ENCODE measurements at regions not wholly inside any gene's neighbourhood (a gene's known extent, or its start where the extent isn't known, plus 50 kb on each side); places are given as distances from the start of the nearest gene placed in this dataset.

DNA sequence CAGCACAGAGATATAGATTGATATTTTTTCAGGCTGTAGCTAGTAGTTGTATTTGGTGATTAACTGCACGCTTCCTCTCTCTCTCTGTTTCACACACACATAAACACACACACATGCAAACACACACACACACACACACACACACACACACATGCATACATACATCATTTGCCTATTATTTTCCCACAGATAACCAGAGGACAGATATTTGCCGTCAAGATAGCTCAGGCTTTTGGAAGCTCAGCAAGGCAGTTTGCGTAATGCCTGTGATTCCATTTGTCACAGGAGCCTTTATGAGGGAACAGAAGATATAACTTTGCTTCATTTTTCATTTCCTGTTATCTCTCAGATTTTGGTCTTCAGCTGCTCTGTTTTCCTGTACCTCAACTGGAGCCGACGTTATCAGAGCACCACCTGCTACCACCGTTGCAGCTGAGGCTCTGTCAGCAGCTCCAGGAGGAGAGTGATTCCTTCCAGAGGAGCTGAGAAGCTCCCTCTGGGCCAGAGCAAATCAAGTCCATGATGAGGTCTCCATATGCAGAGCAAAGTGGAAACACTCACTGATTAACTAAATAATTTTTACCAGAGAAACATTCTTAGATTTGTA is 341.9 kb upstream of the PIK3C3 start:
- Histone ChIP-seq H3K9me3 (ENCODE audit: control insufficient read depth, low read length) (no peaks in the 10 kb centered on the region), H3K27me3 (replicated peaks; ENCODE audit: control insufficient read depth, insufficient read depth, low read length, poor library complexity, severe bottlenecking) (no peaks in the 10 kb centered on the region), H3K36me3 (ENCODE audit: control insufficient read depth, insufficient read depth, low read length) (no peaks in the 10 kb centered on the region), H3K27ac (ENCODE audit: insufficient read depth, low read length, poor library complexity, severe bottlenecking) (no peak overlapping the region), H3K4me3 (ENCODE audit: insufficient read depth, low read depth, low read length, poor library complexity, severe bottlenecking) (no peak overlapping the region), H3K4me1 (ENCODE audit: control insufficient read depth, insufficient read depth, low read length, poor library complexity, severe bottlenecking) (no peaks in the 10 kb centered on the region)
- no peak for DNase-seq

DNA sequence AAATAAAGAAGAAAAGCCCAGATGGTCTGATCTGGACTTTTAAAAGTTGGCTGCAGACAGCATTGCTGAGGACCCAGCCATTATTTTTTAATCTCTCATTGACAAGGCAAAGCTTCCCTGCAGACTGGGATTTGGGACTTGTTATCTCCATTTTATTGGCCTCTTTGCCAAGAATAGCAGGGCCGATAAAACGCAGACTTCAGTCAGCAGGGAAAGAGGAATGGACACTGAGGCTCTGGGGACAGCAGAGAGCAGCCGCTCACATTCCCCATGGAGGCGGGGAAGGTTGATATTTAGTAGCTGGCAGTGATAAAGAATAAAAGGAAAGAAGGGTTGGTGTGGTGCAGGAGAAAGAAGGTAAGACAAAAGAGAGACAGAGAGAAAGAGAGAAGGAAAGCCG is 350.1 kb upstream of the PIK3C3 start:
- H3K27me3 ChIP-seq (replicated peaks; ENCODE audit: control insufficient read depth, insufficient read depth, low read length, poor library complexity, severe bottlenecking): no peaks in the 10 kb centered on the region
- H3K36me3 ChIP-seq (ENCODE audit: control insufficient read depth, insufficient read depth, low read length): no peaks in the 10 kb centered on the region
- H3K4me1 ChIP-seq (ENCODE audit: control insufficient read depth, insufficient read depth, low read length, poor library complexity, severe bottlenecking): no peaks in the 10 kb centered on the region
- no peak overlapping the region for H3K4me3 ChIP-seq (ENCODE audit: insufficient read depth, low read depth, low read length, poor library complexity, severe bottlenecking)
- no peaks in the 10 kb centered on the region for H3K9me3 ChIP-seq (ENCODE audit: control insufficient read depth, low read length)
- no peak overlapping the region for H3K27ac ChIP-seq (ENCODE audit: insufficient read depth, low read length, poor library complexity, severe bottlenecking)
- no peak for DNase-seq

DNA sequence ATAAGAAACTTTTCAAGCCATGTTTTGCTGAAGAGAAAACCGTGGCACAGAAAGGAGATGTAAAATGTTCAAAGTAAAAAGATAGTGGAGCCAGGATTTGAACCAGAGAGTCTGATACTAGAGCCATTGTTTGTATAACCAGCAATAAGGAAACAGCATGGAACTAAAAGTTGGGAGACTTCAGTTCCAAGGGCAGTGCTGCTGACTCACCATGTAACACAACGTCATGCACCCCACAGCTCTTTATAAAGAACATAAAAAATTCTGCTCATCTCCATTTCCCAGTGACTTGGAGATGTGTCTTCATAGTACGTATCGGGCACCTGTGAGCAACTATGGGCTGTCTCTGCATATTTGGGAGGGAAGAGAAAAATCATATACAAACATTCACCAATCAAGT is 353.0 kb upstream of the PIK3C3 start:
- H3K4me1 ChIP-seq (ENCODE audit: control insufficient read depth, insufficient read depth, low read length, poor library complexity, severe bottlenecking): no peaks in the 10 kb centered on the region
- no peak overlapping the region for H3K4me3 ChIP-seq (ENCODE audit: insufficient read depth, low read depth, low read length, poor library complexity, severe bottlenecking)
- DNase-seq: no peak
- no peak overlapping the region for H3K27ac ChIP-seq (ENCODE audit: insufficient read depth, low read length, poor library complexity, severe bottlenecking)
- no peaks in the 10 kb centered on the region for H3K36me3 ChIP-seq (ENCODE audit: control insufficient read depth, insufficient read depth, low read length)
- no peaks in the 10 kb centered on the region for H3K9me3 ChIP-seq (ENCODE audit: control insufficient read depth, low read length)
- no peaks in the 10 kb centered on the region for H3K27me3 ChIP-seq (replicated peaks; ENCODE audit: control insufficient read depth, insufficient read depth, low read length, poor library complexity, severe bottlenecking)

DNA sequence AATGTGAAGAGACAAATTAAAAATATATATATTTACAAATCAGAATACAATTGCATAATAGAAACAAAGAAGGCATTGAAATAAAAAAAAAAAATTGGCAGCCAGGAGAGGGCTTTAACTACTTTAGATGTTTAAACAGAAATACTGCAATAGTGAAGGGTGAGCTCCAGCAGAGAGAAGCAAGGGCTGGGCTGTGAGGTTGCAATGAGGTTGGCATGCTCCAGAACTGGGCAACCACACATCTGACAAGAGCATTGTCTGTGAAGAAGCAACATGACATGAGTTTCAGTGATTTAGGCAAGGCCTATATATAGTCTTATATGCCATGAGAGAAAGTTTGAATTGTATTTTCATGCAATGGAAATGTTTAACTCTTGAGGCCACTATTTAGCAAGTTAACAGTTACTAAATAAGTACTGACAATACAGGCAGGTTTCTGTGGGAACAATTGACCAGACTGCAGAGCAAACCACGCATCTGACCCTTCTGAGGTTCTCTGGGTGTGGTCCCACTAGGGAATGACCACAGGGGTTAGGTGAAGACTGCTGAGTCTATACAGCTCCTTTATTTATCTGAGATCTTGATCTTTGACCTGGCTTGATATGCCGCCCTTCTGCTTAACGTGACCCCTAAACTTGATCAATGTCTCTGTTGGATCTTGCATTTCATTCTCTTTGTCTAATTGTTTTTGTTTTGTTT is 354.2 kb upstream of the PIK3C3 start:
- Histone ChIP-seq H3K4me1 (ENCODE audit: control insufficient read depth, insufficient read depth, low read length, poor library complexity, severe bottlenecking) (no peaks in the 10 kb centered on the region), H3K27me3 (replicated peaks; ENCODE audit: control insufficient read depth, insufficient read depth, low read length, poor library complexity, severe bottlenecking) (no peaks in the 10 kb centered on the region)

DNA sequence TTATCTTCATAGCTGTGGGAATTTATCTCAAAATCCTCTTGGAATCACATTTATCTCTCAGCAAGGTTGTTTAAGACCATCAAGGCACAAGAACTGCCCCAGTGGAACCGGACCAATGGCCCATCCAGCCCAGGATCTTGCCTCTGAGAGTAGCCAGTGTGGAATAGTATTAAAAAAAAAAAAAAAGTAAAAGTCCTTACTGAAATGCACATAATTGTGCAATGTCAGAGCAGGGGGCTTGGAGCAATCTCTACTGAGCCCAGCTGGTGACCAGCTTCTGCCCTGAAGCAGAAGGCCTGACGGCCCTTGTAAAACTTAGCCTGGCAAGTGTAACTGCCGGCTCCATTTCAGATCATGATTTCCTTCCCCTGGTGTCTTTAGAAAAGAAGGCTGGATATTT is 355.6 kb upstream of the PIK3C3 start:
- H3K27me3 ChIP-seq (replicated peaks; ENCODE audit: control insufficient read depth, insufficient read depth, low read length, poor library complexity, severe bottlenecking): no peaks in the 10 kb centered on the region
- H3K27ac ChIP-seq (ENCODE audit: insufficient read depth, low read length, poor library complexity, severe bottlenecking): no peak overlapping the region
- H3K4me1 ChIP-seq (ENCODE audit: control insufficient read depth, insufficient read depth, low read length, poor library complexity, severe bottlenecking): no peaks in the 10 kb centered on the region
- no peak for DNase-seq
- no peaks in the 10 kb centered on the region for H3K36me3 ChIP-seq (ENCODE audit: control insufficient read depth, insufficient read depth, low read length)
- H3K9me3 ChIP-seq (ENCODE audit: control insufficient read depth, low read length): no peaks in the 10 kb centered on the region
- H3K4me3 ChIP-seq (ENCODE audit: insufficient read depth, low read depth, low read length, poor library complexity, severe bottlenecking): no peak overlapping the region

More for the DNA sequence above, 354.2 kb upstream of the PIK3C3 start:
- Histone ChIP-seq H3K36me3 (ENCODE audit: control insufficient read depth, insufficient read depth, low read length) (no peaks in the 10 kb centered on the region), H3K9me3 (ENCODE audit: control insufficient read depth, low read length) (no peaks in the 10 kb centered on the region), H3K4me3 (ENCODE audit: insufficient read depth, low read depth, low read length, poor library complexity, severe bottlenecking) (no peak overlapping the region), H3K27ac (ENCODE audit: insufficient read depth, low read length, poor library complexity, severe bottlenecking) (no peak overlapping the region)
- DNase-seq: no peak

DNA sequence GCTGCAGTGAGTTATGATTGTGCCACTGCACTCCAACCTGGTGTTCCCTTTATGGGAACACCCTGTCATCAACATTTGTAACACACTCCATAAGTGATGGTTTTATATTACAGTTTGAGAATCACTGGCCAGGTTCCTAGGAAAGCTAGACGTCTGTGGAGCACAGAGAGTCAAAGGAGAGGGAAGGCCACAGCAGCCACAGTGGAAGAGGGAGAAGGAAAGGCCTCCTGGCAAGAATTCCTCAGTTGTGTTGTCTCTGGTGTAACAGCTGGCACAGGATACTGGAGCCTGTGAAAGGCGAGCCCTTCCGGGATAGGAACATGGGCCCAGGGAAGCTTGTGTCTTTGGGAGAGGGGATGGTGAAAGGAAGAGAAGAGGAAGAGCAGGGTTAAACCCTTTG is 360.5 kb upstream of the PIK3C3 start:
- no peak for DNase-seq
- H3K27me3 ChIP-seq (replicated peaks; ENCODE audit: control insufficient read depth, insufficient read depth, low read length, poor library complexity, severe bottlenecking): no peaks in the 10 kb centered on the region
- no peak overlapping the region for H3K4me3 ChIP-seq (ENCODE audit: insufficient read depth, low read depth, low read length, poor library complexity, severe bottlenecking)
- no peaks in the 10 kb centered on the region for H3K9me3 ChIP-seq (ENCODE audit: control insufficient read depth, low read length)
- no peaks in the 10 kb centered on the region for H3K4me1 ChIP-seq (ENCODE audit: control insufficient read depth, insufficient read depth, low read length, poor library complexity, severe bottlenecking)
- no peaks in the 10 kb centered on the region for H3K36me3 ChIP-seq (ENCODE audit: control insufficient read depth, insufficient read depth, low read length)
- no peak overlapping the region for H3K27ac ChIP-seq (ENCODE audit: insufficient read depth, low read length, poor library complexity, severe bottlenecking)

DNA sequence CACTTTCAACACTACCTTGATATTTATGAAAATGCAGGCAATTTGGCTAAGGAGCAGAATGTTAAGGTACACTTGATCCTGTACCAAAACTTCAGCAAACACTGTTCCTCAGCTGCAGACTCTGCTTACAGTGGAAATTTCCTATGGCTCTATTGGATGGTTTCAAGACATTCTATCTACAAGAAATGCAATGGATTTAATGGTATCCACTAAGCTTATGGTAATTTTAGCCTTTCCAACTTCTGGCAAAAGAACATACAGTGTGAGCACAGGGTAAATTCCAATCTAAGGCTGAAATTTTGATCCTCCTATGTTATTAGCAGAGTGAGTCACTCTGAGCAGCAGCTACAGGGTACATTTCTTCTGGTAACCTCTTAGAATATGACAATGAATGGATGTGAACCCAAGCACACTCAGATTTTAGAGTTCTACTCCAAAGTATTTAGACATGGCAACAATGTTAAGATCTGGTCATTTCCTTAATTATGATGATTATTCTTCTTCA is 361.8 kb upstream of the PIK3C3 start:
- Histone ChIP-seq H3K36me3 (ENCODE audit: control insufficient read depth, insufficient read depth, low read length) (no peaks in the 10 kb centered on the region), H3K9me3 (ENCODE audit: control insufficient read depth, low read length) (no peaks in the 10 kb centered on the region), H3K4me1 (ENCODE audit: control insufficient read depth, insufficient read depth, low read length, poor library complexity, severe bottlenecking) (no peaks in the 10 kb centered on the region), H3K27me3 (replicated peaks; ENCODE audit: control insufficient read depth, insufficient read depth, low read length, poor library complexity, severe bottlenecking) (no peaks in the 10 kb centered on the region), H3K4me3 (ENCODE audit: insufficient read depth, low read depth, low read length, poor library complexity, severe bottlenecking) (no peak overlapping the region), H3K27ac (ENCODE audit: insufficient read depth, low read length, poor library complexity, severe bottlenecking) (no peak overlapping the region)
- no peak for DNase-seq

DNA sequence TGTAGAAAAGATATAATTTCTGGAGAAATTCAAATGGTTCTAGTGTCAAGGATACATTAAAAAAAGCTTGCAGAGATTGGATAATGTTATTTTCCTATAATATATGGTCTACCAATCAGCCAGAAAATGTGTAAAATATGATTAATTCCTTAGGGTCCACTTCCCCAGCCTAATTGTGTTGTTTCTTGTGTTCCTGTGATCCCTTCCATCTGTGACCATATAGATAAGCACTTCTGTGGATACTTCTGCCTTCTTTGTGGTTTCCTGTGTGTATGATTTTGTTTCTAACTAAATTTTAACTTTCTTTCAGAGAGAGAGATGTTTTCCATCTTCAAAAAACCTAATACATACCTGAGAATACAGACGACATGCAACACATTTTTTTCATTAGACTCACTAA is 367.1 kb upstream of the PIK3C3 start:
- Histone ChIP-seq H3K36me3 (ENCODE audit: control insufficient read depth, insufficient read depth, low read length) (no peaks in the 10 kb centered on the region), H3K9me3 (ENCODE audit: control insufficient read depth, low read length) (no peaks in the 10 kb centered on the region)
- no peak for DNase-seq

DNA sequence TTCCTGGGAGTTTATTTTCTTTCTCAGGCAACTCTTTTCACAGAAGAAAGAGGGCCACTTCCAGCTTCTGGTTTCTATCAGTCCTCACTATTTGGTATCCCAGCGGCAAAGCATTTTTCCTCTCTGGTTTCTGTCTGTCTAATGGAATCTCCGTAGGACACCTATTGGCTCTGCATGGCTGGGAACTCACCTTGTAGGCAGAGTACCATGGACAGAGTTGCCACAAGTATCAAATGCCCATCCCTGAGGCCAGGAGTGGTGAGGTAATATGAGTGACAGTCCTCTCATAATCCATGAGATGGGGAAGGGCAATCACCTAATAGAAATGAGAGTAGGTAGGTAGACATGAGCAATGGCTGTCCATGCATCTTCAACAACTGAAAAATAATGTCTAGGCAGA is 369.5 kb upstream of the PIK3C3 start:
- Histone ChIP-seq H3K9me3 (ENCODE audit: control insufficient read depth, low read length) (no peaks in the 10 kb centered on the region), H3K27me3 (replicated peaks; ENCODE audit: control insufficient read depth, insufficient read depth, low read length, poor library complexity, severe bottlenecking) (no peaks in the 10 kb centered on the region), H3K4me1 (ENCODE audit: control insufficient read depth, insufficient read depth, low read length, poor library complexity, severe bottlenecking) (no peaks in the 10 kb centered on the region), H3K36me3 (ENCODE audit: control insufficient read depth, insufficient read depth, low read length) (no peaks in the 10 kb centered on the region), H3K27ac (ENCODE audit: insufficient read depth, low read length, poor library complexity, severe bottlenecking) (no peak overlapping the region), H3K4me3 (ENCODE audit: insufficient read depth, low read depth, low read length, poor library complexity, severe bottlenecking) (no peak overlapping the region)
- DNase-seq: no peak

More for the DNA sequence above, 367.1 kb upstream of the PIK3C3 start:
- no peaks in the 10 kb centered on the region for H3K4me1 ChIP-seq (ENCODE audit: control insufficient read depth, insufficient read depth, low read length, poor library complexity, severe bottlenecking)
- H3K27me3 ChIP-seq (replicated peaks; ENCODE audit: control insufficient read depth, insufficient read depth, low read length, poor library complexity, severe bottlenecking): no peaks in the 10 kb centered on the region
- no peak overlapping the region for H3K27ac ChIP-seq (ENCODE audit: insufficient read depth, low read length, poor library complexity, severe bottlenecking)
- no peak overlapping the region for H3K4me3 ChIP-seq (ENCODE audit: insufficient read depth, low read depth, low read length, poor library complexity, severe bottlenecking)

DNA sequence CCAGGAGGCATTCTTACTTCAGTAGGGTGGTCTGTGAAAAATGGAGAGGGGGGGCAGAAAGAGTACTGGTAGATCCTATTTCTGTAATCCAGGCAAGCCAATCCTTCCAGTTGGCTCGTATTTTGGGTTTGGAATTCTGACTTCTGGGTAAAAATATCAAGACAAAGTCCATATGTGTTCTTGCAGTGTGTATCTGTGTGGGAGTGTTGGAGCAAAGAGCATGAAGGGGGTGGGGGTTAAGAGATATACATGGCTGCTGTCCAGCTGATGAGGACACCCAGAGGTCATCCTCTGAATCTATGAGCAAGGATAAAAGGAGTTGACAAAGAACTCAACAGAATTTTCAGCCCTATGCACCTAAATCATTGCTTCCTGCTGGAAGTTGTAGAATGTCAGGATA is 375.8 kb upstream of the PIK3C3 start:
- H3K4me1 ChIP-seq (ENCODE audit: control insufficient read depth, insufficient read depth, low read length, poor library complexity, severe bottlenecking): no peaks in the 10 kb centered on the region

More for the DNA sequence above, 375.8 kb upstream of the PIK3C3 start:
- H3K9me3 ChIP-seq (ENCODE audit: control insufficient read depth, low read length): no peaks in the 10 kb centered on the region
- no peaks in the 10 kb centered on the region for H3K36me3 ChIP-seq (ENCODE audit: control insufficient read depth, insufficient read depth, low read length)
- H3K27ac ChIP-seq (ENCODE audit: insufficient read depth, low read length, poor library complexity, severe bottlenecking): no peak overlapping the region
- DNase-seq: no peak
- H3K4me3 ChIP-seq (ENCODE audit: insufficient read depth, low read depth, low read length, poor library complexity, severe bottlenecking): no peak overlapping the region
- H3K27me3 ChIP-seq (replicated peaks; ENCODE audit: control insufficient read depth, insufficient read depth, low read length, poor library complexity, severe bottlenecking): no peaks in the 10 kb centered on the region

Measured in effector memory CD4-positive, alpha-beta T cell (primary cell).